HG02885 (cell line): ENCODE measurements at regions not wholly inside any gene's neighbourhood (a gene's known extent, or its start where the extent isn't known, plus 50 kb on each side); places are given as distances from the start of the nearest gene placed in this dataset.
"Not testable (repeated sequence)": the region's sequence is repeated elsewhere in the genome, so short reads cannot be mapped to it uniquely, and the experiment has no call there.

Experiments
- ATAC-seq: cut with Tn5 transposase; IDR thresholded peaks from one replicate; pipeline ENCODE4 v1.9.1; 2021; ENCODE audit warnings: mild to moderate bottlenecking; ENCODE audit not compliant: unreplicated experiment, poor library complexity

GRCh38 chr14:28252124-28252523 lies 514.5 kb upstream of the FOXG1 start:
- not testable (repeated sequence) for ATAC-seq

GRCh38 chr14:28254768-28255167 lies 511.8 kb upstream of the FOXG1 start:
- ATAC-seq: no peak

- no peak for ATAC-seq
Measured at GRCh38 chr14:28264306-28264705, 502.3 kb upstream of the FOXG1 start.

GRCh38 chr14:28272270-28272669 lies 494.3 kb upstream of the FOXG1 start:
- ATAC-seq: no peak

- no peak for ATAC-seq
Measured at GRCh38 chr14:28280530-28280929, 486.1 kb upstream of the FOXG1 start.

GRCh38 chr14:28280997-28281598 lies 485.5 kb upstream of the FOXG1 start:
- ATAC-seq: no peak

- no peak for ATAC-seq
Measured at GRCh38 chr14:28284546-28285300, 481.9 kb upstream of the FOXG1 start.

- ATAC-seq: no peak
Measured at GRCh38 chr14:28294834-28295440, 471.6 kb upstream of the FOXG1 start.

GRCh38 chr14:28297559-28297958 lies 469.0 kb upstream of the FOXG1 start:
- ATAC-seq: no peak

- no peak for ATAC-seq
Measured at GRCh38 chr14:28298156-28298555, 468.4 kb upstream of the FOXG1 start.

- ATAC-seq: no peak
Measured at GRCh38 chr14:28299227-28299626, 467.4 kb upstream of the FOXG1 start.

GRCh38 chr14:28300356-28300755 lies 466.2 kb upstream of the FOXG1 start:
- no peak for ATAC-seq

GRCh38 chr14:28301179-28301578 lies 465.4 kb upstream of the FOXG1 start:
- no peak for ATAC-seq

- no peak for ATAC-seq
Measured at GRCh38 chr14:28303248-28303647, 463.3 kb upstream of the FOXG1 start.

- ATAC-seq: no peak
Measured at GRCh38 chr14:28305938-28306337, 460.6 kb upstream of the FOXG1 start.

- ATAC-seq: no peak
Measured at GRCh38 chr14:28307506-28307905, 459.1 kb upstream of the FOXG1 start.

GRCh38 chr14:28308734-28309133 lies 457.9 kb upstream of the FOXG1 start:
- ATAC-seq: no peak

GRCh38 chr14:28317890-28318675 lies 448.5 kb upstream of the FOXG1 start:
- ATAC-seq: not testable (repeated sequence)

GRCh38 chr14:28321475-28322244 lies 444.9 kb upstream of the FOXG1 start:
- no peak for ATAC-seq

- ATAC-seq: no peak
Measured at GRCh38 chr14:28323366-28323765, 443.2 kb upstream of the FOXG1 start.
